Fibroblast of peridontal ligament (primary cell): ENCODE measurements at regions not wholly inside any gene's neighbourhood (a gene's known extent, or its start where the extent isn't known, plus 50 kb on each side); places are given as distances from the start of the nearest gene placed in this dataset.

Experiments used
- DNase-seq: peaks from one replicate; pipeline ENCODE4 v3.0.0-alpha.2; 2010; ENCODE audit errors: extremely low read depth

- no peak for DNase-seq
These were observed 926.6 kb downstream of the VRK1 start for GRCh38 chr14:97723819-97724218.

GRCh38 chr14:97724265-97724731, 927.1 kb downstream of the VRK1 start:
- DNase-seq: no peak

GRCh38 chr14:97726676-97727075, 929.5 kb downstream of the VRK1 start:
- DNase-seq: no peak

GRCh38 chr14:97730706-97731105, 933.5 kb downstream of the VRK1 start:
- no peak for DNase-seq

GRCh38 chr14:97731800-97732199, 934.6 kb downstream of the VRK1 start:
- DNase-seq: no peak

- no peak for DNase-seq
These were observed 950.1 kb downstream of the VRK1 start for GRCh38 chr14:97747316-97747715.

- no peak for DNase-seq
These were observed 951.4 kb downstream of the VRK1 start for GRCh38 chr14:97748616-97749015.

GRCh38 chr14:97757491-97757890, 960.3 kb downstream of the VRK1 start:
- DNase-seq: no peak

- no peak for DNase-seq
These were observed 962.9 kb downstream of the VRK1 start for GRCh38 chr14:97760050-97760449.

- DNase-seq: no peak
These were observed 965.2 kb downstream of the VRK1 start for GRCh38 chr14:97762386-97762785.

GRCh38 chr14:97771340-97772045, 974.3 kb downstream of the VRK1 start:
- DNase-seq: no peak

GRCh38 chr14:97773598-97773997, 976.4 kb downstream of the VRK1 start:
- DNase-seq: no peak

GRCh38 chr14:97776890-97777558, 979.8 kb downstream of the VRK1 start:
- DNase-seq: no peak

- no peak for DNase-seq
These were observed 980.6 kb downstream of the VRK1 start for GRCh38 chr14:97777622-97778355.

- DNase-seq: no peak
These were observed 982.0 kb downstream of the VRK1 start for GRCh38 chr14:97779140-97779539.

- DNase-seq: no peak
These were observed 983.6 kb downstream of the VRK1 start for GRCh38 chr14:97780804-97781203.

- DNase-seq: no peak
These were observed 984.8 kb downstream of the VRK1 start for GRCh38 chr14:97781961-97782360.

- DNase-seq: no peak
These were observed 985.8 kb downstream of the VRK1 start for GRCh38 chr14:97782871-97783414.

GRCh38 chr14:97785495-97785894, 988.3 kb downstream of the VRK1 start:
- no peak for DNase-seq

- DNase-seq: no peak
These were observed 991.2 kb downstream of the VRK1 start for GRCh38 chr14:97788364-97788763.

GRCh38 chr14:97788846-97789526, 991.8 kb downstream of the VRK1 start:
- no peak for DNase-seq

- DNase-seq: no peak
These were observed 993.9 kb downstream of the VRK1 start for GRCh38 chr14:97791072-97791471.
